ENCODE measurements at regions not wholly inside any gene's neighbourhood (a gene's known extent, or its start where the extent isn't known, plus 50 kb on each side); places are given as distances from the start of the nearest gene placed in this dataset.

DNA sequence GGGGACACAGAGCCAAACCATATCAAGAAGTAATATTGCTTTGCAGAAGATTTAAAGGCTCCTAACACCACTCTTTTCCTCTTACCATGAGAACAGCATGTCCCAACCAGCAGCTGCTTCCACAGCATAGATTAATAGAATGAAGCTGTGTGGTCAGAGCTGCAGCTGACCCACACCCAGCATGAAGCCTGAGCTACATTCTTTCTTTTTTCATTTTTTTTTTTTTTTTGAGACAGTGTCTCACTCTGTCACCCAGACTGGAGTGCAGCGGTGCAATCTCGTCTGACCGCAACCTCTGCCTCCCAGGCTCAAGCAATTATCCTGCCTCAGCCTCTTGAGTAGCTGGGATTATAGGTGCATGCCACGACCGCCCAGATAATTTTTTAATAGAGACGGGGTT, 289.8 kb downstream of the RAD51AP2 start:
- CTCF ChIA-PET, result no interaction called here
- Histone ChIP-seq H3F3A (ENCODE audit: insufficient read depth, low read depth) (no peaks in the 10 kb centered on the region), H3K36me3 (ENCODE audit: low read depth) (no peaks in the 10 kb centered on the region), H4K20me1 (ENCODE audit: insufficient read depth) (no peaks in the 10 kb centered on the region), H3K4me2 (no peak overlapping the region), H3K9me2 (ENCODE audit: insufficient read depth) (no peaks in the 10 kb centered on the region), H2AFZ (no peak overlapping the region), H3K27ac (no peak overlapping the region), H3K4me1 (replicated peaks; ENCODE audit: insufficient read depth) (no peaks in the 10 kb centered on the region), H3K27me3 (ENCODE audit: insufficient read depth, low read depth) (no peaks in the 10 kb centered on the region), H3K4me3 (no peak overlapping the region), H3K79me2 (ENCODE audit: low read depth) (no peaks in the 10 kb centered on the region), H3K9me3 (ENCODE audit: insufficient read depth, low read depth) (no peaks in the 10 kb centered on the region)
- DNase-seq, result no peak
- BruUV-seq (replicated peaks), result no TSS peak
- intact Hi-C loops (cut with micrococcal nuclease; ENCODE audit: unreplicated experiment), result no loop called here
- TF ChIP-seq, protein P1, sequence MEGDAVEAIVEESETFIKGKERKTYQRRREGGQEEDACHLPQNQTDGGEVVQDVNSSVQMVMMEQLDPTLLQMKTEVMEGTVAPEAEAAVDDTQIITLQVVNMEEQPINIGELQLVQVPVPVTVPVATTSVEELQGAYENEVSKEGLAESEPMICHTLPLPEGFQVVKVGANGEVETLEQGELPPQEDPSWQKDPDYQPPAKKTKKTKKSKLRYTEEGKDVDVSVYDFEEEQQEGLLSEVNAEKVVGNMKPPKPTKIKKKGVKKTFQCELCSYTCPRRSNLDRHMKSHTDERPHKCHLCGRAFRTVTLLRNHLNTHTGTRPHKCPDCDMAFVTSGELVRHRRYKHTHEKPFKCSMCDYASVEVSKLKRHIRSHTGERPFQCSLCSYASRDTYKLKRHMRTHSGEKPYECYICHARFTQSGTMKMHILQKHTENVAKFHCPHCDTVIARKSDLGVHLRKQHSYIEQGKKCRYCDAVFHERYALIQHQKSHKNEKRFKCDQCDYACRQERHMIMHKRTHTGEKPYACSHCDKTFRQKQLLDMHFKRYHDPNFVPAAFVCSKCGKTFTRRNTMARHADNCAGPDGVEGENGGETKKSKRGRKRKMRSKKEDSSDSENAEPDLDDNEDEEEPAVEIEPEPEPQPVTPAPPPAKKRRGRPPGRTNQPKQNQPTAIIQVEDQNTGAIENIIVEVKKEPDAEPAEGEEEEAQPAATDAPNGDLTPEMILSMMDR (conservative IDR thresholded peaks at IDR 0.05), result no peak
- TF ChIP-seq EZH2 (IDR thresholded peaks at IDR 0.05; ENCODE audit: low read depth), result no peak
- POLR2A ChIA-PET (ENCODE audit: unreplicated experiment), result no interaction called here

DNA sequence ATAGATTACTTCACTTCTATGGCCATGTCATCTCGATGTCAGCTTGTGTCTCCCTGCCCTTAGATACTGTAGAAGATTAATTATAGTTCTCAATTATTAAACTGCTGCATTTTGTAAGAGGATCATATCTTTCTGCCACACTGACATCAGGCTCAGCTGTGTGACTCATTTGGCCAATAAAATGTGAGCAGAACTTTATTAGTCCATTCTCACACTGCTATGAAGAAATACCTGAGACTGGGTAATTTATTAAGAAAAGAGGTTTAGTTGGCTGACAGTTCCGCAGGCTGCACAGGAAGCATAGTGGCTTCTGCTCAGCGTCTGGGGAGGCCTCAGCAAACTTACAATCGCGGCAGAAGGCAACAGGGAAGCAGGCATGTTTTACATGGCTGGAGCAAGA, 290.4 kb downstream of the RAD51AP2 start:
- Histone ChIP-seq H3K4me3 (no peak overlapping the region), H2AFZ (no peak overlapping the region), H3K27me3 (ENCODE audit: insufficient read depth, low read depth) (no peaks in the 10 kb centered on the region), H3K4me2 (no peak overlapping the region), H3F3A (ENCODE audit: insufficient read depth, low read depth) (no peaks in the 10 kb centered on the region), H3K36me3 (ENCODE audit: low read depth) (no peaks in the 10 kb centered on the region), H3K9me2 (ENCODE audit: insufficient read depth) (no peaks in the 10 kb centered on the region), H3K79me2 (ENCODE audit: low read depth) (no peaks in the 10 kb centered on the region), H3K27ac (no peak overlapping the region), H3K4me1 (replicated peaks; ENCODE audit: insufficient read depth) (no peaks in the 10 kb centered on the region), H3K9me3 (ENCODE audit: insufficient read depth, low read depth) (no peaks in the 10 kb centered on the region), H4K20me1 (ENCODE audit: insufficient read depth) (no peaks in the 10 kb centered on the region)
- ChIA-PET CTCF (no interaction called here), POLR2A (ENCODE audit: unreplicated experiment) (no interaction called here)
- DNase-seq, result no peak
- no TSS peak for BruUV-seq (replicated peaks)
- intact Hi-C loops (cut with micrococcal nuclease; ENCODE audit: unreplicated experiment), result no loop called here
- TF ChIP-seq, protein P1 (conservative IDR thresholded peaks at IDR 0.05), result no peak
- no peak for TF ChIP-seq EZH2 (IDR thresholded peaks at IDR 0.05; ENCODE audit: low read depth)

DNA sequence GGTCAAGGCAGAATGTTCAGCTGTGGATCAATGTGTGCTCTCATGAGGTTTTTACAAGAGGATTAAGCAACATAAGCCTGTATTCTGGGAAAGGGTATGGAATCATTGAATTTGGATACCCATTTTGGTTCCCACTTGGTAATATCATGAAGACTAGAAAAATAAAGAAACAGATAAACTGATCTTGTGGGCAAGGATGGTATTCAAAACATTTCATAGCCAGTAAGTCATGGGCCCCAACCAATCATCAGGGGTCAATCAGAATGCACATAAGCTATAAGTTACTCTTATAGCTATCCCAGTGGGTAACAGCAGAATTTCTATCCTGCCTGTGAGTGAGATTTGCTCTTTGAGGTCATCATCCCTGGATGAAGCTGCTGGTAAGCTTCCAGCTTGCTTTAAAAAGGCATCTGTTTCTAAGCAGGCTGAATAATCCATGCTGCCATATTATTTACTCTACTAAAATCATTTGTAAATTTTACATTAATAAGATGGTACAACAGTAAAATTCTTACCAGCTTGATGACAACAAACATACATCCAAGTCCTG, 291.2 kb downstream of the RAD51AP2 start:
- POLR2A ChIA-PET (ENCODE audit: unreplicated experiment), result no interaction called here
- TF ChIP-seq, protein P1 (conservative IDR thresholded peaks at IDR 0.05), result no peak
- TF ChIP-seq EZH2 (IDR thresholded peaks at IDR 0.05; ENCODE audit: low read depth), result no peak
- intact Hi-C loops (cut with micrococcal nuclease; ENCODE audit: unreplicated experiment), result no loop called here

More for the DNA sequence above, 291.2 kb downstream of the RAD51AP2 start:
- Histone ChIP-seq H3K9me3 (ENCODE audit: insufficient read depth, low read depth) (no peaks in the 10 kb centered on the region), H3K9me2 (ENCODE audit: insufficient read depth) (no peaks in the 10 kb centered on the region), H4K20me1 (ENCODE audit: insufficient read depth) (no peaks in the 10 kb centered on the region), H3K4me2 (no peak overlapping the region), H3F3A (ENCODE audit: insufficient read depth, low read depth) (no peaks in the 10 kb centered on the region), H3K4me1 (replicated peaks; ENCODE audit: insufficient read depth) (no peaks in the 10 kb centered on the region), H3K79me2 (ENCODE audit: low read depth) (no peaks in the 10 kb centered on the region), H3K27me3 (ENCODE audit: insufficient read depth, low read depth) (no peaks in the 10 kb centered on the region), H3K4me3 (no peak overlapping the region), H2AFZ (no peak overlapping the region), H3K27ac (no peak overlapping the region), H3K36me3 (ENCODE audit: low read depth) (no peaks in the 10 kb centered on the region)
- CTCF ChIA-PET, result no interaction called here
- no peak for DNase-seq
- no TSS peak for BruUV-seq (replicated peaks)

All from PC-9 (cell line).